GM13977 (cell line): ENCODE measurements at regions not wholly inside any gene's neighbourhood (a gene's known extent, or its start where the extent isn't known, plus 50 kb on each side); places are given as distances from the start of the nearest gene placed in this dataset.

Experiments
- DNase-seq: peaks from one replicate; pipeline ENCODE4 v3.0.0; 2012; ENCODE audit warnings: low spot score
- CTCF ChIP-seq: IDR thresholded peaks from 2 replicates; pipeline ENCODE4 v1.5.1; 2012; ENCODE audit warnings: mild to moderate bottlenecking, control low read depth; ENCODE audit not compliant: insufficient read depth; ENCODE audit errors: extremely low read depth, missing control alignments
- in situ Hi-C: fragments of 300-500 bp; cut with MboI; formaldehyde crosslinking; loops from one replicate; pipeline ENCODE4 v1.12.0; 2022; ENCODE audit warnings: low sequenced_read_pairs, low pct_unique_long_range_greater_than_20kb, mixed read lengths, inconsistent platforms; ENCODE audit not compliant: unreplicated experiment

GRCh38 chr4:110994781-110995180 is 371.9 kb upstream of the PITX2 start:
- no peak for DNase-seq
- in situ Hi-C loops = no loop called here
- TF ChIP-seq CTCF = no peak

GRCh38 chr4:110998320-110998719 is 375.4 kb upstream of the PITX2 start:
- TF ChIP-seq CTCF = no peak
- no peak for DNase-seq
- in situ Hi-C loops = no loop called here

- DNase-seq = no peak
- no peak for TF ChIP-seq CTCF
- in situ Hi-C loops = no loop called here
Measured at GRCh38 chr4:111011458-111011857, 388.6 kb upstream of the PITX2 start.

GRCh38 chr4:111013846-111014245 is 391.0 kb upstream of the PITX2 start:
- no peak for DNase-seq
- no peak for TF ChIP-seq CTCF
- in situ Hi-C loops = no loop called here

- DNase-seq = no peak
- in situ Hi-C loops = no loop called here
- TF ChIP-seq CTCF = no peak
Measured at GRCh38 chr4:111014537-111014936, 391.7 kb upstream of the PITX2 start.

GRCh38 chr4:111016416-111016815 is 393.5 kb upstream of the PITX2 start:
- no peak for TF ChIP-seq CTCF
- DNase-seq = no peak
- in situ Hi-C loops = no loop called here

- DNase-seq = no peak
- in situ Hi-C loops = no loop called here
- TF ChIP-seq CTCF = no peak
Measured at GRCh38 chr4:111018216-111018615, 395.3 kb upstream of the PITX2 start.
